GM12865 (cell line): ENCODE measurements at regions not wholly inside any gene's neighbourhood (a gene's known extent, or its start where the extent isn't known, plus 50 kb on each side); places are given as distances from the start of the nearest gene placed in this dataset.

Experiments used
- DNase-seq: peaks from one replicate; pipeline ENCODE4 v3.0.0; 2010; ENCODE audit warnings: low read depth
- H3K4me3 ChIP-seq: 2 replicates; pipeline ENCODE4 v1.5.1; 2011; ENCODE audit warnings: mild to moderate bottlenecking, low read depth, low read length, control low read depth
- CTCF ChIP-seq: IDR thresholded peaks from 2 replicates; pipeline ENCODE4 v1.5.1; 2011; ENCODE audit warnings: low read length, control low read depth, low read depth, inconsistent platforms; ENCODE audit not compliant: insufficient read depth; ENCODE audit errors: missing control alignments

GRCh38 chr5:173715607-173716006 is 99.2 kb upstream of the BOD1 start:
- DNase-seq = no peak
- H3K4me3 ChIP-seq = no peak overlapping the region
- TF ChIP-seq CTCF = no peak

- DNase-seq = no peak
- no peak for TF ChIP-seq CTCF
- H3K4me3 ChIP-seq = no peak overlapping the region
Measured at GRCh38 chr5:173716058-173716682, 99.7 kb upstream of the BOD1 start.

GRCh38 chr5:173717959-173718358 is 101.5 kb upstream of the BOD1 start:
- H3K4me3 ChIP-seq = no peak overlapping the region
- no peak for TF ChIP-seq CTCF
- no peak for DNase-seq

GRCh38 chr5:173718469-173718868 is 102.0 kb upstream of the BOD1 start:
- DNase-seq = no peak
- TF ChIP-seq CTCF = no peak
- H3K4me3 ChIP-seq = no peak overlapping the region

- no peak overlapping the region for H3K4me3 ChIP-seq
- TF ChIP-seq CTCF = no peak
- no peak for DNase-seq
Measured at GRCh38 chr5:173719731-173720082, 103.3 kb upstream of the BOD1 start.

- H3K4me3 ChIP-seq = no peak overlapping the region
- no peak for TF ChIP-seq CTCF
- no peak for DNase-seq
Measured at GRCh38 chr5:173720286-173720952, 104.0 kb upstream of the BOD1 start.

GRCh38 chr5:173720953-173721600 is 104.6 kb upstream of the BOD1 start:
- H3K4me3 ChIP-seq = no peak overlapping the region
- no peak for DNase-seq

More at GRCh38 chr5:173720953-173721600, 104.6 kb upstream of the BOD1 start:
- TF ChIP-seq CTCF = no peak
